ENCODE measurements at regions not wholly inside any gene's neighbourhood (a gene's known extent, or its start where the extent isn't known, plus 50 kb on each side); places are given as distances from the start of the nearest gene placed in this dataset.

DNA sequence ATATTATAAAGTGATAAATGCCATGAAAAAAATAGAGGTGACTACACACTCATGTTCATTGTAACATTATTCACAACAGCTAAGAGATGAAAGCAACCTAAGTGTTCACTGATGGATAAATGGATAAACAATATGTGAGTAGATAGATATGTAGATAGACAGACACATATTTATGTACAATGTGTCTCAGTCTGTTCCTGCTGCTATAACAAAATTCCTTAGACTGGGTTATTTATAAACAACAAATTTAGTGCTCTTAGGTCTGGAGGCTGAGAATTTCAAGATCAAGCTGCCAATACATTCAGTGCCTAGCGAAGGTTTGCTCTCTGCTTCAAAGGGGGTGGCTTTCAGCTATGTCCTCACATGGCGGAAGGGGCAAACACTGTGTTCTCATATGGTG, 312.5 kb downstream of the ZNF621 start (continued):
- TF ChIP-seq SP2 (IDR thresholded peaks at IDR 0.05; ENCODE audit: low read length) (no peak), TAF1 (IDR thresholded peaks at IDR 0.05; ENCODE audit: low read depth, low read length) (no peak), MAFK (IDR thresholded peaks at IDR 0.05; ENCODE audit: low read depth, low read length) (no peak), CHD1 (IDR thresholded peaks at IDR 0.05; ENCODE audit: low read depth, low read length) (no peak), KDM4A (IDR thresholded peaks at IDR 0.05; ENCODE audit: low read depth, low read length, severe bottlenecking) (no peak), KDM5A (IDR thresholded peaks at IDR 0.05; ENCODE audit: low read length) (no peak), EP300 (IDR thresholded peaks at IDR 0.05; ENCODE audit: borderline replicate concordance in 1 of 2, low read depth in 2 of 2, low read length in 2 of 2) (no peak), RAD21 (IDR thresholded peaks at IDR 0.05 in 1 of 2, conservative IDR thresholded peaks at IDR 0.05 in 1 of 2; ENCODE audit: low read depth in 2 of 2, low read length in 2 of 2) (no peak), POLR2A (IDR thresholded peaks at IDR 0.05; ENCODE audit: control extremely low read depth in 1 of 2, low read depth in 2 of 2, low read length in 2 of 2) (no peak), RNF2 (IDR thresholded peaks at IDR 0.05; ENCODE audit: borderline replicate concordance, low read depth, low read length, missing control alignments, poor library complexity, severe bottlenecking) (no peak), MAX (IDR thresholded peaks at IDR 0.05) (no peak), EZH2 (IDR thresholded peaks at IDR 0.05; ENCODE audit: low read depth, low read length, severe bottlenecking) (no peak), ASH2L (IDR thresholded peaks at IDR 0.05; ENCODE audit: low read length) (no peak), SRF (IDR thresholded peaks at IDR 0.05; ENCODE audit: low read depth, low read length) (no peak), SUZ12 (IDR thresholded peaks at IDR 0.05; ENCODE audit: low read length) (no peak), BACH1 (IDR thresholded peaks at IDR 0.05; ENCODE audit: low read length) (no peak)
- TF ChIP-seq, protein P1, sequence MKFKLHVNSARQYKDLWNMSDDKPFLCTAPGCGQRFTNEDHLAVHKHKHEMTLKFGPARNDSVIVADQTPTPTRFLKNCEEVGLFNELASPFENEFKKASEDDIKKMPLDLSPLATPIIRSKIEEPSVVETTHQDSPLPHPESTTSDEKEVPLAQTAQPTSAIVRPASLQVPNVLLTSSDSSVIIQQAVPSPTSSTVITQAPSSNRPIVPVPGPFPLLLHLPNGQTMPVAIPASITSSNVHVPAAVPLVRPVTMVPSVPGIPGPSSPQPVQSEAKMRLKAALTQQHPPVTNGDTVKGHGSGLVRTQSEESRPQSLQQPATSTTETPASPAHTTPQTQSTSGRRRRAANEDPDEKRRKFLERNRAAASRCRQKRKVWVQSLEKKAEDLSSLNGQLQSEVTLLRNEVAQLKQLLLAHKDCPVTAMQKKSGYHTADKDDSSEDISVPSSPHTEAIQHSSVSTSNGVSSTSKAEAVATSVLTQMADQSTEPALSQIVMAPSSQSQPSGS (IDR thresholded peaks at IDR 0.05; ENCODE audit: low read length), result no peak
